NCI-H2029 treated with DMSO at 0.1 percent for 48 hours (cell line): ENCODE measurements at regions not wholly inside any gene's neighbourhood (a gene's known extent, or its start where the extent isn't known, plus 50 kb on each side); places are given as distances from the start of the nearest gene placed in this dataset.

Source experiments
- DNase-seq: peaks from one replicate; lab custom pipeline; 2025; lab: John Stamatoyannopoulos, UW

DNA sequence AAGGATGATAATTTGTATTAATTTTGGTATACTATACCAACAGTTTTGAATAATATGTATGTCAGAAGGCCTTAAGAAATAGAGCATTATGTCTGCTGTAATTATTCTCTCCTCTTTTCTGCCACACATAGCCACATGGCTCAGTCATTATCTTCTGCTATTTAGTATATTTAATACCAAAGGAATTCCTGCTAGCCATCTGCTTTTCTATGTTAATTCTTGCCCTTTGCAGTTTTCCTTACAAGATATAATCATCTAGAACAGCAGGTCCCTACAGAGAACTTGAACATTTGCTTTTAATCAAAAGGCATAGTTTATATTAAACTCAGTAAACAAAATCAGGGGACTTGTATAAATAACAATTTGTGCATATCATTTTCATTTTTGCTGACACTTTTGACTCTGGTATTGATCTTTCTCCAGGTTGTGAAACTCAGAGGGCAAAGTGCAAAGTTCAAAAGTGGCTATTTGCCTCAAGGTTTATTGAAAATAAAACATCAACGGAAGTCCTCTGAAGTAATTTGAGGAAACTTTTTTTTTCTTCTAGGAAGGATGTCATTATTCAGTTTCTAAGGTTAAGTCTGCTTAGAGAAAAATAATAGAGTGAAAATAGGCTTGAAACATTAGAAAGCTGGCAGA lies 702.0 kb downstream of the KCNJ2 start:
- DNase-seq, result no peak

GRCh38 chr17:70872103-70872502 lies 702.8 kb downstream of the KCNJ2 start:
- DNase-seq, result no peak

DNA sequence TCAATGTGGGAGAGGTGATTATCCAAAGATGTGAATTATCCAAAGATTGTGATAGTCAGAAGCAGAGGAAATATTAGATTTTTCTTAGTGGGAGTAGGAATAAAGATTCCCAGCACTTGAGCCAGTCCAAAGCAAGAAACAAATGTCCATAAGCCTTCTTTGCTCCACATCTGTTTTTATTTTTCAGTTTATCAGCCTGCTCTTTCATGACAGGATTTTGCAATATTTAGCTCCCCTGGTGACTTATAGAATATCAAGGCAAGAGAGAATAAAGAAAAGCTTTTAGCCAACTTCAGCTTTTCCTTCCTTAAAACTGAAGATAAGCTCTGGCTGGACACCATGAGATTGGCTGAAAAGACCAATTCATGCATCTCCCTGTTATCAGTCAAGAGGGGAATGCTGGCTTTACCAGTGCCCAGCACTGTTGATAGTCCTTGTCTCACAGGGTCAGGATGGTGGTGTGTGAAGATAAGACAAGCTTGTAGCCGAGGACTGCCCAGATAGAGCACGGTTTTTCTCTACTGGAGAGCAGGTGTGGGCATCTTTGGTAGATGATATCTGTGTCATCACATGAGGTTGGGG lies 706.5 kb downstream of the KCNJ2 start:
- no peak for DNase-seq

- DNase-seq, result no peak
Observed at GRCh38 chr17:70878879-70879278, 709.5 kb downstream of the KCNJ2 start.

DNA sequence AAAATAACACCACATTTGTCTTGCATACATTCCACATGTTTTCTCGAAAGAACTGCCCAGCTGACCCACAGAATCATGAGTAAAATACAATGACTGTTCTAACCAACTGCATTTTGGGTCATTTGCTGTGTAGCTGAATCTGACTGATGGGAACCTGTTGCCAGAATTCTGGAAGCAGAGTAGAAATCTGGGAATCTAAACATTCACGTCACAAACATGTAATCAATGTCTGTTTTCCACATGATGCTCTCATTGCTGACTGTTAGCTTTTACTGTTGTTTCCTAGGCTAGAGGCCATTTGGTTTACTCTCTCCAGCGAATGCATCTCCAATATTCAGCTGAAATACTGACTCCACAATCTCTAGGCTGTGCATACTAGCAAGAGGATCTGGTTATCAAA lies 710.1 kb downstream of the KCNJ2 start:
- DNase-seq, result no peak

DNA sequence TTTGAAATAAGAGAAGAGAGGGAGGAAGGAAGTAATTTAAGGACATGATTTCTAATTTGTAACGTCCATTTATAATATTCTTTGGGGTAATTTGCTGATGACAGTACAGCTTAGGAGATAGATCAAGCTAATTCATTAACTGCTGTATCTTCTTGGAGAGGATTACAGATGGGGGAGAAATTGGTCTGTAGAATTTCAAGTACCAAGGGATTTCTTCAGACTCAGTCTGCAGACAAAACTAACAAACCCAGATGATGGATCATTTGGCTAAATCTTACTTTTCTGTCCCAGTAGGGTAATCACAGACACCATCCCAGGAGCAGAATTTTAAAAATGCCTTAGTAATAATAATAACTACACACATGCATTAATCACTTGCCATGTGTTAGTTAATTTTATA lies 711.8 kb downstream of the KCNJ2 start:
- no peak for DNase-seq

DNA sequence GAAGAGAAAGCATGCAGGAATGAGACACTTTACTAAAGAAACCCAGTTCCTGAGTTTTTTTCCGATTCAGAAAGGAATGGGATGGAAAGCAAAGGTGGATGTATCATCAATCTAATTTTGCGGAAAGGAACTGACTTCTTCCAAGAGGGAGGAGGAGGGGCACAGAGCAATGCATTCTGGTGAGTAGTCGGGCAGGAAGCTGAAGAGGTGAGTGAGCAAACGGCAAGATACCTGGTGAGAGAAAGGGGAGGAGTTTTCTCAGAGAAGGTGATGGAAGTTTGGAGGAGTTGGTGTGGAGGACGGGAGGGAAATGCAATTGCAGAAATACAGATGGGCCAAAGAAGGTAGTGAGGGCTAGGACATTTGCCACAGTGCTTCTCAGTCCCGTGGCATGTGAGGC lies 713.2 kb downstream of the KCNJ2 start:
- no peak for DNase-seq

DNA sequence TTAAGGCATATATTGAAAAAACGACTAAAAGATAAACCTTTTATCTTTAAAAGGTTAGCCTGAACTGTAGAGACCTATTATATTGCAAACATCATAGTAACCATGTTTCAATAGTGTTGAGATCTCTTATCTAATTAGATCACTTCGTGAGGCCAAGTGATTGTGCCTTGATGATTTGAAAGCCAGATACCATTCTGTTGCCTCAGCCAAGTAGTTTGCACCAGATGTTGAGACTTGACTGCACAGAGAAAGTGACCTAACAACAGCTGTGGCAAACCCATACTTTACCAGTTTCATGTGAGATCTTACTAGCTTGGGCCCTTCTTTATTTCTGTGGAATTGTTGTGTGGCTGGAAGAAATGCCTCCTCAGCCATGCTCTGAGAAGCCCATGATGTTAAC lies 717.3 kb downstream of the KCNJ2 start:
- no peak for DNase-seq

DNA sequence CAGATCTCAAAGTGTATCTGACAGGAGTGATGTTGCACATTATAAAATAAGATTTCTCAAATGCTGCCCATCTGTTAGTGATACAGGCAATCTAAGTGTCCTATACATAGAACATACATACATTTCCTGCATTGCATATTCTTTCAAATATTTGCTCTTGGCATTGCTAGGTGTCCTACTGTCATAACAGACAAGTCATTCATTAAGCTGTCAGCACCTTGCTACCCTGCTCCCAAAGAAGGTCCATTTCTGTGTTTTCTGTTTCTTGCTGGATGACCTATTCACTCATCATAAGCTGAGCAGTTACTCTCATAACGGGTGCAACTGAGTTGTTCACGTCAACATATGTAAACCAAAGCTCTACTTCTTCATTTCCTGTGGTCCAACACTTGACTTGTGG lies 719.0 kb downstream of the KCNJ2 start:
- DNase-seq, result no peak

DNA sequence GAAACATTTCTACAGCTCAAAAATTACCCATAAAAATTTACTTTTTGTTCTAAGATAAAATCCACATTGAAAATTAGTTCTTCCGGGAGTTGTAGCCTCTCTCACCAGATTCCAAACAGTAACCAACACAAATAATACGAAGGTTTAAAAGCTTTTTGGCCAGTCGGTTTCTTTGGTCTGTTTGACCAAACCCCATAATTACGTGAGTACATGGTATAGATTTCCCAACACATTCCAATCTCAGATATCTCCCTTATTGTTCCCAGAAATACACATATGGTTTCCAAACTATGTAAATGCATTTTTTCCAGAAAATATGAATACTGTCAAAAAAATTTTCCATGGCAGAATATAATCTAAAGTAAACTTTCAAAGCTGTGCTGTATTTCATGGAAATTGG lies 722.0 kb downstream of the KCNJ2 start:
- DNase-seq, result no peak

DNA sequence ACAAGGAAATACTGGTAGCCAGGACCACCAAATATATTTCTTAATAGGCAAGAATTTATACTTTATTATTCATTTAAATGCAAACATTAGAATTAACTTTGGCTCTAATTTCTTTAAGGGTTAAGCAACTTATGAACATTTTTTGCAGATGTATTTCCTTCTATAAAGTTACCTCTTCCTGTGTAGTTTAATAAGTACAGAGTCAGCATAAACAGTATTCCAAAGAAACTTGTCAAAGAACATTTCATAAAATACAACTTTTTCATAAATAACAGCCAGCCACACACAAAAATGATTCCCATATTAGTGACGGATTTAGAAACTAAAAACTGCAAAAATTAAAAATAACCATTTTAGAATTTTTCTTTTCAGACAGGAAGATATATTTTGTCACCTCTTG lies 723.2 kb downstream of the KCNJ2 start:
- DNase-seq, result no peak

DNA sequence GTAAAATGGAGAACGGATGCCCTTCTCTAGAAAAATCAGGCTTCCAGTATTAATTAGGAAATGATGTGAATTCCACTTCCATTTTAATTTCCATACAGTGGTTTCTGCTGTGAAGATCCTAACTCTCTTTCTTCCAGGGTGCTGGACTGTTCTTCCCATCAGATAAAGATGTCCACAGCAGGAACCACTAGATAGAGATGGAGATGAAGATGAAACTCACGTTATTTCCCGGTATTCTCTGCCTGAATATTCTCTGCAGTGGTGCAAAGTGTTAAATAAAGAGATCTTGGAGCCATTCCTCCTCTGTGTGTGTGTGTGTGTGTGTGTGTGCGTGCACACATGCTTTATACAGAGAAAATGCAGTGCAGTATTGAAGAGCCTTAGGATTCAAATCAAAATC lies 727.5 kb downstream of the KCNJ2 start:
- no peak for DNase-seq

DNA sequence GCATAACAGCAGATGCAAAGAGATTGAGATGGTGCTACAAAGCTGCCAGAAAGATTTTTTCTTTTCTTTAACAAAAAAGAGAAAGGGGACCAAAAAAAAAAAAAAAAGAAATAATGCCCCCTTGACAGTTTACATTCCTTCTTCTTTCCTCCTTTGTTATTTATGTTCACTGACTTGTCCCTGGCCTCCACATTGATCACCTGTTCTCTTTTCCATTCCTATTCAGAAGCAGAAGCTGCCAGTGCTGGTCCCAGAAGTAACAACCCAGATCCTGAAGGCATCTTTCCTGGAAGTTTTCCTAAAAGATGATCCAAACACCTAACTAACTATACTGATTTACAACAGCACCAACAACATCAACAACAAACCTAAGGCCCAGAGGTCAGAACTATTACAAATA lies 728.1 kb downstream of the KCNJ2 start:
- no peak for DNase-seq

- no peak for DNase-seq
Observed at GRCh38 chr17:70901870-70902269, 732.5 kb downstream of the KCNJ2 start.

DNA sequence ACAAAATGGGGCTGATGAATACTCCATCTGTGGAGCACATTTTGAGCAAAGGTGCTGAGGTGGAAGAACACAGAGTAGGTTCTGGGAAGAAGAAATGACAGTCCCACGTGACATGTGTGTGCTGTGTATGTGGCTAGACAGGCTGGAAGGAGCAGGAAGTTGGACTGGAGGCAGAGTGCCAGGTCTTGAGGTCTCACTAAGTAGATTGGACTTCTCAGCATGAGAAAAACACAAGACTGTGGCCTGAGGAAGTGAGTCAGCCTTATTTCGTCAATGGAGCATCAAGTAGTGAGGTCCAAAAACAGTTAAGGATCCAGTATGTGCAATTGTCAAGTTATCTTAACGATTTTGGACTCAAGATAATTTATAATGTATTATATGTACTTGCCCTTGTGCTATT lies 736.5 kb downstream of the KCNJ2 start:
- DNase-seq, result no peak

- no peak for DNase-seq
Observed at GRCh38 chr17:70906808-70907207, 737.5 kb downstream of the KCNJ2 start.

- DNase-seq, result no peak
Observed at GRCh38 chr17:70912716-70913485, 743.6 kb downstream of the KCNJ2 start.

- no peak for DNase-seq
Observed at GRCh38 chr17:70916469-70916868, 747.1 kb downstream of the KCNJ2 start.

DNA sequence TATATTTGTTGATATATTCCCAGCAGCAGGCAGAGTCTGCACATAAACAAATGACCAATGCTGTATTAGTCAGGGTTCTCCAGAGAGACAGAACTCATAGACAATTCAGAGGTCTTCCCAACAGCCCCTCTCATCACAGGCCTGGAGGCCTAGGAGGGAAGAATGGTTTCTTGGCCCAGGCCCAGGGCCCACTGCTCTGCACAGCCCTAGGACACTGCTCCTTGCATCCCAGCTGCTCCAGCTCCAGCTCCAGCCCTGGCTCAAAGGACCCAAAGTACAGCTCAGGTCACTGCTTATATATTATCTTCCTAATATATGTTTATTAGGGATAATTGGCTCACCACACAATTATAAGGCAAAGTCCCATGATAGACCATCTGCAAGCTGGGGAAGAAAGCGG lies 749.9 kb downstream of the KCNJ2 start:
- no peak for DNase-seq

- DNase-seq, result no peak
Observed at GRCh38 chr17:70920416-70920815, 751.1 kb downstream of the KCNJ2 start.

GRCh38 chr17:70922268-70922667 lies 752.9 kb downstream of the KCNJ2 start:
- DNase-seq, result no peak

- no peak for DNase-seq
Observed at GRCh38 chr17:70924776-70925175, 755.4 kb downstream of the KCNJ2 start.

GRCh38 chr17:70929226-70929625 lies 759.9 kb downstream of the KCNJ2 start:
- DNase-seq, result no peak

GRCh38 chr17:70934231-70934630 lies 764.9 kb downstream of the KCNJ2 start:
- no peak for DNase-seq
